Caco-2 (cell line): ENCODE measurements at regions not wholly inside any gene's neighbourhood (a gene's known extent, or its start where the extent isn't known, plus 50 kb on each side); places are given as distances from the start of the nearest gene placed in this dataset.

Source experiments
- BruUV-seq: library from RNA; stranded (reverse); fragments of 400-500 nt; replicated peaks from 2 replicates; lab custom pipeline; 2021; lab: Mats Ljungman, UMichigan
- CTCF ChIA-PET: fragments of 300-600 bp; sonication (Branson Sonifier 250); formaldehyde crosslinking; loops from one replicate; lab custom pipeline; 2022; ENCODE audit warnings: antibody characterized with exemption; lab: Charles Lee
- POLR2A ChIA-PET: fragments of 300-600 bp; sonication (Branson Sonifier 250); formaldehyde crosslinking; loops from one replicate; lab custom pipeline; 2022; ENCODE audit warnings: antibody characterized with exemption; lab: Charles Lee
- DNase-seq, 2 experiments: peaks; one replicate each; pipeline versions ENCODE4 v3.0.0 to v3.0.0-alpha.2; 2020 to 2022
- H3K27me3 ChIP-seq: replicated peaks from 2 replicates; pipeline ENCODE4 v1.6.0; 2011; ENCODE audit warnings: low read length; ENCODE audit not compliant: control insufficient read depth, insufficient read depth
- H3K36me3 ChIP-seq: 2 replicates; pipeline ENCODE4 v1.5.1; 2011; ENCODE audit warnings: low read length; ENCODE audit not compliant: control insufficient read depth, insufficient read depth
- H3K4me1 ChIP-seq: fragments of 250-450 bp; sonication (Bioruptor Pico); 2 replicates; pipeline ENCODE4 v1.5.1; 2020; ENCODE audit warnings: mild to moderate bottlenecking
- H3K4me3 ChIP-seq: 2 replicates; pipeline ENCODE4 v1.5.1; 2011; ENCODE audit warnings: low read depth, mild to moderate bottlenecking, control low read depth, low read length
- H3K9me3 ChIP-seq: fragments of 250-450 bp; sonication (Bioruptor Pico); 2 replicates; pipeline ENCODE4 v1.5.1; 2020; ENCODE audit warnings: mild to moderate bottlenecking, moderate library complexity
- H3K27ac Mint-ChIP-seq: one replicate; pipeline ENCODE4 v1.8.0; 2022; ENCODE audit warnings: mixed read lengths; ENCODE audit not compliant: unreplicated experiment
- H3K27me3 Mint-ChIP-seq: one replicate; pipeline ENCODE4 v1.8.0; 2022; ENCODE audit warnings: mixed read lengths; ENCODE audit not compliant: insufficient read depth, unreplicated experiment
- H3K36me3 Mint-ChIP-seq: one replicate; pipeline ENCODE4 v1.8.0; 2022; ENCODE audit warnings: mild to moderate bottlenecking, mixed read lengths; ENCODE audit not compliant: insufficient read depth, unreplicated experiment
- H3K4me1 Mint-ChIP-seq: one replicate; pipeline ENCODE4 v1.8.0; 2022; ENCODE audit warnings: low read depth, mixed read lengths; ENCODE audit not compliant: unreplicated experiment
- H3K4me3 Mint-ChIP-seq: one replicate; pipeline ENCODE4 v1.8.0; 2022; ENCODE audit warnings: mild to moderate bottlenecking, moderate library complexity, mixed read lengths; ENCODE audit not compliant: unreplicated experiment
- H3K9me3 Mint-ChIP-seq: one replicate; pipeline ENCODE4 v1.8.0; 2022; ENCODE audit warnings: mixed read lengths; ENCODE audit not compliant: unreplicated experiment
- CTCF ChIP-seq, 2 experiments: fragments of 200-600 bp in 1 of 2; IDR thresholded peaks; 1 replicate in 1 of 2; 2 replicates in 1 of 2; pipeline versions ENCODE4 v1.5.1 to v1.8.0; 2011 to 2022; ENCODE audit warnings: antibody characterized with exemption in 1 of 2, control low read depth in 1 of 2, inconsistent platforms in 1 of 2, low read depth in 1 of 2, low read length in 1 of 2, mild to moderate bottlenecking in 1 of 2, moderate library complexity in 1 of 2; ENCODE audit not compliant: insufficient read depth in 1 of 2, severe bottlenecking in 1 of 2, unreplicated experiment in 1 of 2
- intact Hi-C: fragments of 100-400 bp; cut with micrococcal nuclease; formaldehyde crosslinking; loops from one replicate; pipeline ENCODE4 v1.10.0; 2022; ENCODE audit not compliant: unreplicated experiment

DNA sequence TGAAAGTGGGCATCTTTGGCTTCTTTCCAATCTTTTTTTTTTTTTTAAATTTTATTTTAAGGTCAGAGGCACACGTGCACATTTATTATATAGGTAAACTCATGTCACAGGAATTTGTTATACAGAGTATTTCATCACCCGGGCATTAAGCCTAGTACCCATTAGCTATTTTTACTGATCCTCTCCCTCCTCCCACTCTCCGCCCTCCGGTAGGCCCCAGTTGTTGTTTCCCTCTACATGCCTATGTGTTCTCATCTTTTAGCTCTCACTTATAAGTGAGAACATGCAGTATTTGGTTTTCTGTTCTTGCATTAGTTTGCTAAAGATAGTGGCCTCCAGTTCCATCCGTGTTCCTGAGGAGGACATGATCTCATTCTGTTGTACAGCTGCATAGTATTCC lies 108.5 kb downstream of the CYB561 start:
- intact Hi-C loops: no loop called here
- Histone ChIP-seq H3K4me3 (no peak overlapping the region), H3K36me3 (no peaks in the 10 kb centered on the region), H3K9me3 (no peaks in the 10 kb centered on the region), H3K4me1 (no peaks in the 10 kb centered on the region), H3K27me3 (no peaks in the 10 kb centered on the region)
- BruUV-seq: no TSS peak
- Mint-ChIP-seq H3K36me3 (no peaks in the 10 kb centered on the region), H3K27ac (no peak overlapping the region), H3K9me3 (no peaks in the 10 kb centered on the region), H3K4me1 (no peaks in the 10 kb centered on the region), H3K27me3 (peaks cover 17% of the 10 kb centered on the region), H3K4me3 (no peak overlapping the region)
- POLR2A ChIA-PET: no interaction called here
- CTCF ChIA-PET: no interaction called here
- DNase-seq: no peak
- no peak for TF ChIP-seq CTCF (IDR thresholded peaks at IDR 0.05; ENCODE audit: insufficient read depth in 1 of 2, low read depth in 1 of 2, low read length in 1 of 2, severe bottlenecking in 1 of 2, unreplicated experiment in 1 of 2)

DNA sequence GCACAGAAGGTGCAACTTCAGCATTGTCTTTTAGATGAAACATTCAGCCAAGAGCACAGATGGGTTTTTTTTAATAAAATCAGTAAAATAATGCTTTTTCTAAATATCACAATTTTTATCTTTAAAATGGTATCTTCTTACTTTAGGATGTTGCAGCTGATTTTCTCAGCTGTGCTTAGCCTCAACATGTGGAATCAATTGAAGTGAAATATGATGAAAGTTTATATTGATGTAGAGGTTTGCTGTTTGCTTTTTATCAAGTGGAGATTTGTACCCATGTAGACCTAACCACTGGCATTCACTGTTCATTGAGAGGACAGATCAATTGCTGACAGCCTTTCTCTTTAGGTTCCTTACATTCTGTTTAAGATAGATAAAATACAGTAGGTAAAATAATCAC lies 107.8 kb downstream of the CYB561 start:
- no TSS peak for BruUV-seq
- no peaks in the 10 kb centered on the region for H3K9me3 Mint-ChIP-seq
- no peaks in the 10 kb centered on the region for H3K4me1 Mint-ChIP-seq
- no peaks in the 10 kb centered on the region for H3K9me3 ChIP-seq
- H3K36me3 ChIP-seq: no peaks in the 10 kb centered on the region
- no peak for TF ChIP-seq CTCF (IDR thresholded peaks at IDR 0.05; ENCODE audit: insufficient read depth in 1 of 2, low read depth in 1 of 2, low read length in 1 of 2, severe bottlenecking in 1 of 2, unreplicated experiment in 1 of 2)
- H3K4me3 ChIP-seq: no peak overlapping the region
- CTCF ChIA-PET: no interaction called here
- no peak overlapping the region for H3K4me3 Mint-ChIP-seq
- no peak for DNase-seq
- no peak overlapping the region for H3K27ac Mint-ChIP-seq
- intact Hi-C loops: no loop called here
- no peaks in the 10 kb centered on the region for H3K36me3 Mint-ChIP-seq
- H3K27me3 ChIP-seq: no peaks in the 10 kb centered on the region
- peaks cover 14% of the 10 kb centered on the region for H3K27me3 Mint-ChIP-seq
- no peaks in the 10 kb centered on the region for H3K4me1 ChIP-seq
- POLR2A ChIA-PET: no interaction called here

DNA sequence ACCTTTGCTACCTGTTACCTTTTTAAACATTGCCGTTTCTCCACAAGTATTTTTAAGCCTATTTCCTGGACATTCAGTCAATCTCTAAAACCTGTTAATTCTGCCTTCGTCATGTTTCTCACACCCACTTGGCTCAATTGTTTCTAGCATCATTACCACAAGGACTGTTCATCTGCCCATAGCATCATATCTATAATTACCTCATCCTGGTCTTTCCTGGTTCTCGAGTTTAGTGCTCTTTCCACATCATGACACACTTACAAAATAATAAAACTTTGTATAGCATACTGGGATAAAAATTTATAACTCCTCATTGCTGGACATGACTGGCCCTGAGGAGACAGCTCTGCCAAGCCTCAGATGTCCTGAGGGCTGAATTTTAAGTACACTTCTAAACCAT lies 104.8 kb downstream of the CYB561 start:
- DNase-seq: no peak
- no peaks in the 10 kb centered on the region for H3K9me3 ChIP-seq
- CTCF ChIA-PET: no interaction called here
- POLR2A ChIA-PET: no interaction called here
- H3K27me3 Mint-ChIP-seq: peaks cover 18% of the 10 kb centered on the region
- no peak overlapping the region for H3K4me3 Mint-ChIP-seq
- H3K27ac Mint-ChIP-seq: no peak overlapping the region
- no TSS peak for BruUV-seq
- H3K9me3 Mint-ChIP-seq: no peaks in the 10 kb centered on the region
- intact Hi-C loops: no loop called here
- no peaks in the 10 kb centered on the region for H3K36me3 Mint-ChIP-seq
- no peaks in the 10 kb centered on the region for H3K36me3 ChIP-seq
- no peak for TF ChIP-seq CTCF (IDR thresholded peaks at IDR 0.05; ENCODE audit: insufficient read depth in 1 of 2, low read depth in 1 of 2, low read length in 1 of 2, severe bottlenecking in 1 of 2, unreplicated experiment in 1 of 2)
- no peaks in the 10 kb centered on the region for H3K4me1 ChIP-seq
- H3K4me1 Mint-ChIP-seq: no peaks in the 10 kb centered on the region
- no peak overlapping the region for H3K4me3 ChIP-seq
- H3K27me3 ChIP-seq: no peaks in the 10 kb centered on the region
